ENCODE measurements at regions not wholly inside any gene's neighbourhood (a gene's known extent, or its start where the extent isn't known, plus 50 kb on each side); places are given as distances from the start of the nearest gene placed in this dataset.

GRCh38 chr4:19739101-19739651, 512.5 kb upstream of the SLIT2 start:
- Histone ChIP-seq H3K36me3 (ENCODE audit: insufficient read depth, low read length) (no peaks in the 10 kb centered on the region), H3K4me1 (ENCODE audit: insufficient read depth, low read length) (no peaks in the 10 kb centered on the region), H3K27ac (ENCODE audit: low read depth, low read length) (no peak overlapping the region), H3K9ac (ENCODE audit: low read depth, low read length) (no peak overlapping the region), H3K9me3 (ENCODE audit: insufficient read depth, low read depth, low read length) (no peaks in the 10 kb centered on the region), H3K4me3 (ENCODE audit: low read length) (no peak overlapping the region), H3K27me3 (ENCODE audit: insufficient read depth, low read length) (no peaks in the 10 kb centered on the region)
- 91% methylated on average over 7 of the region's 7 CpGs for WGBS

- Histone ChIP-seq H3K27me3 (ENCODE audit: insufficient read depth, low read length) (no peaks in the 10 kb centered on the region), H3K9ac (ENCODE audit: low read depth, low read length) (no peak overlapping the region), H3K9me3 (ENCODE audit: insufficient read depth, low read depth, low read length) (no peaks in the 10 kb centered on the region), H3K4me3 (ENCODE audit: low read length) (no peak overlapping the region), H3K36me3 (ENCODE audit: insufficient read depth, low read length) (no peaks in the 10 kb centered on the region), H3K4me1 (ENCODE audit: insufficient read depth, low read length) (no peaks in the 10 kb centered on the region), H3K27ac (ENCODE audit: low read depth, low read length) (no peak overlapping the region)
- WGBS, result no CpG with 5 or more reads among the region's 1 CpG
Measured at GRCh38 chr4:19736968-19737756, 514.5 kb upstream of the SLIT2 start.

GRCh38 chr4:19735012-19735411, 516.7 kb upstream of the SLIT2 start:
- no peak overlapping the region for H3K4me3 ChIP-seq (ENCODE audit: low read length)
- no peaks in the 10 kb centered on the region for H3K4me1 ChIP-seq (ENCODE audit: insufficient read depth, low read length)
- H3K27me3 ChIP-seq (ENCODE audit: insufficient read depth, low read length), result no peaks in the 10 kb centered on the region
- H3K9ac ChIP-seq (ENCODE audit: low read depth, low read length), result no peak overlapping the region
- H3K36me3 ChIP-seq (ENCODE audit: insufficient read depth, low read length), result no peaks in the 10 kb centered on the region
- no peak overlapping the region for H3K27ac ChIP-seq (ENCODE audit: low read depth, low read length)
- no peaks in the 10 kb centered on the region for H3K9me3 ChIP-seq (ENCODE audit: insufficient read depth, low read depth, low read length)

GRCh38 chr4:19729886-19730651, 521.6 kb upstream of the SLIT2 start:
- Histone ChIP-seq H3K4me3 (ENCODE audit: low read length) (no peak overlapping the region), H3K9ac (ENCODE audit: low read depth, low read length) (no peak overlapping the region), H3K36me3 (ENCODE audit: insufficient read depth, low read length) (no peaks in the 10 kb centered on the region), H3K4me1 (ENCODE audit: insufficient read depth, low read length) (no peaks in the 10 kb centered on the region), H3K9me3 (ENCODE audit: insufficient read depth, low read depth, low read length) (no peaks in the 10 kb centered on the region), H3K27me3 (ENCODE audit: insufficient read depth, low read length) (no peaks in the 10 kb centered on the region), H3K27ac (ENCODE audit: low read depth, low read length) (no peak overlapping the region)
- 89% methylated on average over 8 of the region's 8 CpGs for WGBS

GRCh38 chr4:19728773-19729172, 522.9 kb upstream of the SLIT2 start:
- no peaks in the 10 kb centered on the region for H3K9me3 ChIP-seq (ENCODE audit: insufficient read depth, low read depth, low read length)
- WGBS, result no CpG with 5 or more reads among the region's 1 CpG
- no peaks in the 10 kb centered on the region for H3K36me3 ChIP-seq (ENCODE audit: insufficient read depth, low read length)

GRCh38 chr4:19727141-19727540, 524.6 kb upstream of the SLIT2 start:
- 97% methylated on average over 7 of the region's 8 CpGs for WGBS
- Histone ChIP-seq H3K36me3 (ENCODE audit: insufficient read depth, low read length) (no peaks in the 10 kb centered on the region), H3K27me3 (ENCODE audit: insufficient read depth, low read length) (no peaks in the 10 kb centered on the region), H3K4me1 (ENCODE audit: insufficient read depth, low read length) (no peaks in the 10 kb centered on the region), H3K4me3 (ENCODE audit: low read length) (no peak overlapping the region), H3K9me3 (ENCODE audit: insufficient read depth, low read depth, low read length) (no peaks in the 10 kb centered on the region), H3K27ac (ENCODE audit: low read depth, low read length) (no peak overlapping the region), H3K9ac (ENCODE audit: low read depth, low read length) (no peak overlapping the region)

More at GRCh38 chr4:19728773-19729172, 522.9 kb upstream of the SLIT2 start:
- H3K9ac ChIP-seq (ENCODE audit: low read depth, low read length), result no peak overlapping the region
- no peak overlapping the region for H3K4me3 ChIP-seq (ENCODE audit: low read length)
- no peaks in the 10 kb centered on the region for H3K27me3 ChIP-seq (ENCODE audit: insufficient read depth, low read length)
- H3K27ac ChIP-seq (ENCODE audit: low read depth, low read length), result no peak overlapping the region
- H3K4me1 ChIP-seq (ENCODE audit: insufficient read depth, low read length), result no peaks in the 10 kb centered on the region

- WGBS, result 97% methylated on average over 2 of the region's 3 CpGs
- H3K4me1 ChIP-seq (ENCODE audit: insufficient read depth, low read length), result no peaks in the 10 kb centered on the region
- H3K27ac ChIP-seq (ENCODE audit: low read depth, low read length), result no peak overlapping the region
- H3K4me3 ChIP-seq (ENCODE audit: low read length), result no peak overlapping the region
- H3K9me3 ChIP-seq (ENCODE audit: insufficient read depth, low read depth, low read length), result no peaks in the 10 kb centered on the region
- no peaks in the 10 kb centered on the region for H3K27me3 ChIP-seq (ENCODE audit: insufficient read depth, low read length)
- no peaks in the 10 kb centered on the region for H3K36me3 ChIP-seq (ENCODE audit: insufficient read depth, low read length)
- no peak overlapping the region for H3K9ac ChIP-seq (ENCODE audit: low read depth, low read length)
Measured at GRCh38 chr4:19725130-19725529, 526.6 kb upstream of the SLIT2 start.

GRCh38 chr4:19722404-19722803, 529.3 kb upstream of the SLIT2 start:
- H3K4me1 ChIP-seq (ENCODE audit: insufficient read depth, low read length), result no peaks in the 10 kb centered on the region
- 100% methylated on average over 1 of the region's 1 CpG for WGBS

GRCh38 chr4:19721587-19721986, 530.1 kb upstream of the SLIT2 start:
- no peaks in the 10 kb centered on the region for H3K4me1 ChIP-seq (ENCODE audit: insufficient read depth, low read length)
- no peak overlapping the region for H3K4me3 ChIP-seq (ENCODE audit: low read length)
- H3K36me3 ChIP-seq (ENCODE audit: insufficient read depth, low read length), result no peaks in the 10 kb centered on the region
- H3K27me3 ChIP-seq (ENCODE audit: insufficient read depth, low read length), result no peaks in the 10 kb centered on the region
- H3K27ac ChIP-seq (ENCODE audit: low read depth, low read length), result no peak overlapping the region
- no peaks in the 10 kb centered on the region for H3K9me3 ChIP-seq (ENCODE audit: insufficient read depth, low read depth, low read length)
- no peak overlapping the region for H3K9ac ChIP-seq (ENCODE audit: low read depth, low read length)

More at GRCh38 chr4:19722404-19722803, 529.3 kb upstream of the SLIT2 start:
- Histone ChIP-seq H3K27me3 (ENCODE audit: insufficient read depth, low read length) (no peaks in the 10 kb centered on the region), H3K36me3 (ENCODE audit: insufficient read depth, low read length) (no peaks in the 10 kb centered on the region), H3K4me3 (ENCODE audit: low read length) (no peak overlapping the region), H3K9me3 (ENCODE audit: insufficient read depth, low read depth, low read length) (no peaks in the 10 kb centered on the region), H3K27ac (ENCODE audit: low read depth, low read length) (no peak overlapping the region), H3K9ac (ENCODE audit: low read depth, low read length) (no peak overlapping the region)

GRCh38 chr4:19720610-19721009, 531.1 kb upstream of the SLIT2 start:
- no peaks in the 10 kb centered on the region for H3K27me3 ChIP-seq (ENCODE audit: insufficient read depth, low read length)
- H3K9me3 ChIP-seq (ENCODE audit: insufficient read depth, low read depth, low read length), result no peaks in the 10 kb centered on the region

GRCh38 chr4:19720190-19720589, 531.5 kb upstream of the SLIT2 start:
- no peak overlapping the region for H3K9ac ChIP-seq (ENCODE audit: low read depth, low read length)
- no peaks in the 10 kb centered on the region for H3K27me3 ChIP-seq (ENCODE audit: insufficient read depth, low read length)
- no peaks in the 10 kb centered on the region for H3K9me3 ChIP-seq (ENCODE audit: insufficient read depth, low read depth, low read length)
- H3K27ac ChIP-seq (ENCODE audit: low read depth, low read length), result no peak overlapping the region
- H3K36me3 ChIP-seq (ENCODE audit: insufficient read depth, low read length), result no peaks in the 10 kb centered on the region
- H3K4me3 ChIP-seq (ENCODE audit: low read length), result no peak overlapping the region
- H3K4me1 ChIP-seq (ENCODE audit: insufficient read depth, low read length), result no peaks in the 10 kb centered on the region

More at GRCh38 chr4:19720610-19721009, 531.1 kb upstream of the SLIT2 start:
- H3K27ac ChIP-seq (ENCODE audit: low read depth, low read length), result no peak overlapping the region
- H3K4me3 ChIP-seq (ENCODE audit: low read length), result no peak overlapping the region
- H3K9ac ChIP-seq (ENCODE audit: low read depth, low read length), result no peak overlapping the region
- H3K4me1 ChIP-seq (ENCODE audit: insufficient read depth, low read length), result no peaks in the 10 kb centered on the region
- 67% methylated on average over 1 of the region's 1 CpG for WGBS
- H3K36me3 ChIP-seq (ENCODE audit: insufficient read depth, low read length), result no peaks in the 10 kb centered on the region

All from HUES64 (cell line).